ENCODE measurements at regions not wholly inside any gene's neighbourhood (a gene's known extent, or its start where the extent isn't known, plus 50 kb on each side); places are given as distances from the start of the nearest gene placed in this dataset.
A peak's percentile ranks its signal among the peaks of the same experiment; 100 is the strongest.

DNA sequence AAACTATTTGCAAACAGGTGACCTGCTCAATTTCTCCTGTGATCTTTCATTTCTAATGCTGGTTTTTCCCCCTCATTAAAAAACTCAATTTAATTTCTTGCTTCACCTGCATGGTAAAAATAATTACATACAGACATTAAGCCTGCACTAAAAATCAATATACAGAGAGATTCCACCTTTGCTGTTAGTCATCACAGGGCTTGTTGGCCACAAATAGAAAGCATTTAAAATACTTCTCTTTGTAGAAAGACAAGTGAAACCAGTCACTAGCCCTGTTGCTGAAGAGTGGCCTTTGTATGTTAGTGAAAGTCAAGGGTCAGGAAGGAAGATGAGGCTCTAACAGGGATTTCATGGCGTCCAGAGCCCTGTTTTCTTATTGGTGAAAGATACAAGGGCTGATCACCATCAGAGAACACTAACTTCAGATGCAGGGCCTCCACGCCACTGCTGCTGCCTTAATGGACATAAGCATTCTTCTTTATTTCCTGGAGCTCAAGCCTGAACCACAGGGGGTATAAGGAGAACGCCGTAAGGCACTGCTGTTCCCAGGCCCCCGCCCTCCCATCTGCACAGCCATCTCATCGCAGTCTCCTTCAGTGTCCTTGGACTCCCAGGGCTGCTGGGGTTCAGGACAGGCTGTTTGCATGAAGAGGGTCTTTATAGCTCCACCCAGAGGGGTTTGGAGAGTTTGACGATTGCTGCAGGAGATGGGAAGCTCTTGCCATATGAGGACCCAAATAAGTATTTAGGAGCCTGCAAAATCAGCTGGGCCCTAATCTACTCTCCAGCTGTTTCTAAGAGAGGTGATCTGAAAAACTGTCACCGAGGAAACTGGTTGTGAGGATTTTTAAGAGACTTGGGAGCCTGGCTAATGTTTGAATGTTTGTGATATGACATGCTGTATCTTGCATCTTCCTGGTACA, 117.3 kb upstream of the IRF2BP2 start:
- H3K4me3 ChIP-seq (ENCODE audit: low read depth, low read length): no peak overlapping the region
- in situ Hi-C loops (cut with HindIII; ENCODE audit: low sequenced_read_pairs): no loop called here
- no peak for DNase-seq (ENCODE audit: low read depth)
- TF ChIP-seq, protein P1, sequence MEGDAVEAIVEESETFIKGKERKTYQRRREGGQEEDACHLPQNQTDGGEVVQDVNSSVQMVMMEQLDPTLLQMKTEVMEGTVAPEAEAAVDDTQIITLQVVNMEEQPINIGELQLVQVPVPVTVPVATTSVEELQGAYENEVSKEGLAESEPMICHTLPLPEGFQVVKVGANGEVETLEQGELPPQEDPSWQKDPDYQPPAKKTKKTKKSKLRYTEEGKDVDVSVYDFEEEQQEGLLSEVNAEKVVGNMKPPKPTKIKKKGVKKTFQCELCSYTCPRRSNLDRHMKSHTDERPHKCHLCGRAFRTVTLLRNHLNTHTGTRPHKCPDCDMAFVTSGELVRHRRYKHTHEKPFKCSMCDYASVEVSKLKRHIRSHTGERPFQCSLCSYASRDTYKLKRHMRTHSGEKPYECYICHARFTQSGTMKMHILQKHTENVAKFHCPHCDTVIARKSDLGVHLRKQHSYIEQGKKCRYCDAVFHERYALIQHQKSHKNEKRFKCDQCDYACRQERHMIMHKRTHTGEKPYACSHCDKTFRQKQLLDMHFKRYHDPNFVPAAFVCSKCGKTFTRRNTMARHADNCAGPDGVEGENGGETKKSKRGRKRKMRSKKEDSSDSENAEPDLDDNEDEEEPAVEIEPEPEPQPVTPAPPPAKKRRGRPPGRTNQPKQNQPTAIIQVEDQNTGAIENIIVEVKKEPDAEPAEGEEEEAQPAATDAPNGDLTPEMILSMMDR (IDR thresholded peaks at IDR 0.05; ENCODE audit: low read depth, low read length, missing control alignments): no peak

DNA sequence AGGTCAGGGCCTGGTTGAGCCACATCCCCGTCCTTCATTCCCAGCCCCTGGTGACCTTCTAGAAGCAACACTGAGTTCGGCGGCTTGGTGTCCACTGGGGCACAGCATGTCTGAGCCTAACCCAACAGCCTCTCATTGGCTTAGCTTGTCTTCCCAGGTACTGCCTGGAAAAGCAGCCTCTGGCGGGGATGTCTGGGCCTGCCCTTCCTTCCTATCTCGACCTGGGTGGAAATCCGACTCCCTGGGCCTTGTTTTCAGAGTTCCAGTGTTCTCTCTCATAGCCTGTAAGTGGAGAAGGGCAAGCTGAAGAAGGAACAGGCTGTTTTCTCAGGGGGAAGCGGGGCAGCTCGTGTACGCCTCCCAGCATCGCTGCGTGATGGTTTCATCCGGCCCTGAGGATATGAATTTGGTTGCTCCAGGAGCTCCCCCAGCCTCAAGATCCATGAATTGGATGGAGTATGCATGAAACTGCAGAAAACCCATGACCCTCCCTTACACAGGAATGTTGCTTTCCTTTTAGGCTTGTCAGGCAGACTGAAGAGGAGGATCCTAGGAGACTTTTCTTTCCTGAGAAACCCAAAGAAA, 116.5 kb upstream of the IRF2BP2 start:
- DNase-seq (ENCODE audit: low read depth): no peak
- TF ChIP-seq, protein P1 (IDR thresholded peaks at IDR 0.05; ENCODE audit: low read depth, low read length, missing control alignments): no peak
- in situ Hi-C loops (cut with HindIII; ENCODE audit: low sequenced_read_pairs): no loop called here
- no peak overlapping the region for H3K4me3 ChIP-seq (ENCODE audit: low read depth, low read length)

DNA sequence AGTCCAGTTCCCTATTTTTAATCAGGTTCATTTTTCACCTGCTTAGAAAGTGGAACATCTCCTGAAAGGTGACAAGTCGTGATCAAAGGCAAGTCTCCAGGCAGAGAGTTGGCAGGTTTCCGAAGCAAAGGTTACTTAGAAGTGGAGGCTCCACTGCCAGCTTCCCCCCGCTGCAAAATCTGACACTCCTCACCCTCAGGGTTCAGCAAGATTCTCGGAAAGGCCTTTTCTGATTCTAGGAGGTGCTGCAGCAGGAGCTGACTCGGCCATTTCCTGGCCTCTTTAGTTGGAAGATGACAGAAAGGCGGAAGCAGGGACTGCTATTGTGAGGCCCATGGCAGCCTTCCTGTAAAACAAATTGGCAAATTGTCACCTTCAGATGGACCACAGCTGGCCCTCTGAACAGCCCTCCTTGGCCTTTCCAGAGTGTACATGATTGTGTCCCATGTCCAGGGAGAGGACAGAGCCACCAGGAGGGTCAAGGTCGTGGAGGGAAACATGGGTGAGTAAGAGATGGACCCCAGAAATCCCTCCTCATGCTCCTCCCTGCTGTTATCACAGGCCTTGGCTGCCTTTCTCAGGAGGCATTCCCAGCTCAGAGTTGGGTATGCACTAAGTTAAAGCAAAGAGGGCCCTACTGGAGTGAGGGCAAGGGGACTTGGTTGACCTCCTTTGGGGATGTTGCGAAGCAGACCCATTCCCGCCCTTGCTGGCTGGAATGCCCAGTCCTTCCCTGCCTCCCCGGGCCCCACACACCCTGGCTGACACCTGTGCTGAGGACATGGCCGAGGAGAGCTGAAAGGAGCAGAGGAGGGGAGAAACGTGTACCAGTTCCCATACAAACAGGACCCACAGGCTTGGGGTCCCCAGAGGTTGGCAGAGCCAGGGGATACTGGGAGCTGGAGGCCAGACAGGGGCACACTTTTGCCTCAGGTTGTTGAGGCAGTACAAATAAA, 115.5 kb upstream of the IRF2BP2 start:
- H3K4me3 ChIP-seq (ENCODE audit: low read depth, low read length): no peak overlapping the region
- no peak for DNase-seq (ENCODE audit: low read depth)
- in situ Hi-C loops (cut with HindIII; ENCODE audit: low sequenced_read_pairs): no loop called here
- TF ChIP-seq, protein P1 (IDR thresholded peaks at IDR 0.05; ENCODE audit: low read depth, low read length, missing control alignments): no peak

DNA sequence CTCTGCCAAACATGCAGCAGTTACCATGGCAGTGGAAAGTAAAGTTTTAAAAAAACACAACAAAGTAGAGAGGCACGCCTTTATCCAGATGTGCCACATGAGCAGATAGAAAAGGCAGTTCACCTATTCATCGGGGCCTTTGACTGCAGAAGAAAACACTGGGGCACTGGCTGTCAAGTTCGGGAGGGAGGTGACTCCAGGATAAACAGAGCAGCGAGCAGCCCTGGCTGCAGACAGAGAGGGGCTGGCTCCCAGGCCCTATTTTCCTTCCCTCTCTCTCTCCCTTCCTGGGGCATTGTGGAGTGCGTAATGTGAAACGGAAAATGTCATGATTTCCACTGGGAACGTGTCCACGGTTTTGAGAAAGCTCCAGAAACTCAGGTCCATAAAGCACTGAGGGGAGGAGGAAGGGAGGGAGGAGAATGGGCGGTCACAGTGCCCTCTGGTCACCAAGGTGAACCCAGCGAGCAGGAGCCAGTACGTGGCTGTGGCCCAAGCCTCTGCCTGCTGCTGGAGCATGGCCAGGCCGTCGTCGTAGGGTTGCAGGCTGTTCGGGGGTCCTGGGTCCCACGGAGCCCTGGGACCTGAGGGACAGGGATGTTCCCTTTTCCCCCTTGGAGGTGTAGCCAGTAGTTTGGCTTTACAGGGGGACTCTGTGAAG, 114.7 kb upstream of the IRF2BP2 start:
- in situ Hi-C loops (cut with HindIII; ENCODE audit: low sequenced_read_pairs): loop anchor here (5.0 kb wide), 1 partner anchor 107 kb away; no protein-coding TSS in a partner anchor
- H3K4me3 ChIP-seq (ENCODE audit: low read depth, low read length): no peak overlapping the region
- TF ChIP-seq, protein P1 (IDR thresholded peaks at IDR 0.05; ENCODE audit: low read depth, low read length, missing control alignments): no peak
- peak; percentile 84 for DNase-seq (ENCODE audit: low read depth)

DNA sequence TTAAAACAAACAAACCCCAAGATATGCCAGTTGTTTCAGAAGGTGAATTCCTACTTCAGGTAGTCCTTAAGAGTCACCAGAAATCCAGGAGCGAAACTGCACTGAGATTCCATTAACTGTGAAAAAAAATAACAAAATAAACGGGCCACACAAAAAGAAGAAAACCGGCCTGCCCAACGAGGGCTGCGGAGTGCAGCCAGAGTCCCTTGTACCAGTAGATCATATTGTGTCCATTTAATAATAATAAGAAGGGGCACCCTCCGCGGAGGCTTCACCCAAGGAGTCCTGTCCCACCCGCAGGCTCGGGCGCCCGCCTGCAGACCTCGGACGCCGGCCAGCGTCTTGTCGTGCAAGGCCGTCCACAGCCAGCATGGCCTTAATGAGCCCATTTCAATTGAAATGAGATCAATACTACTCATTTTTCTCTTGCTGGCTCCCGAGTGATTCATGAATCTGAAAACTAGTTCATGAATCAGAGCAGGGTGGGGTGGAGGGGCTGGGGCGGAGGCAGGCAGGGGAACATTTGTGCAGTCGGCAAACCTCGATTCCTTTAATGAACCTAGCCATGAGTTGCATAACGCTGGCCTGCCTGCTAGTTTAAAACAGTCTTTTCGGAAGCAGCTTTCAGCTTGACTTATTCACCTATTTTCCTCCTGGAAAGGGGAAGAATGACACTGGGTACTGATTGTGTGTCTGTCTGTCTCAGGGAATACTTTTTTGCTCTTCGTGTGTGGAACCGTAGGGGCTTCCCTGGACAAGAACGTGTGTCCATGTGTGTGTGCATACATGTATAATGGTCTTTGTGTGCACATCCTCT, 113.1 kb upstream of the IRF2BP2 start:
- TF ChIP-seq, protein P1 (IDR thresholded peaks at IDR 0.05; ENCODE audit: low read depth, low read length, missing control alignments): no peak
- in situ Hi-C loops (cut with HindIII; ENCODE audit: low sequenced_read_pairs): loop anchor here (5.0 kb wide), 1 partner anchor 106 kb away; no protein-coding TSS in a partner anchor
- peak; percentile 62 for DNase-seq (ENCODE audit: low read depth)
- H3K4me3 ChIP-seq (ENCODE audit: low read depth, low read length): peak overlapping the region; percentile 4

Measured in astrocyte of the cerebellum (primary cell).